H9 (cell line): ENCODE measurements at regions not wholly inside any gene's neighbourhood (a gene's known extent, or its start where the extent isn't known, plus 50 kb on each side); places are given as distances from the start of the nearest gene placed in this dataset.

ENCODE experiments used
- DNase-seq: peaks from one replicate; pipeline ENCODE4 v3.0.0-alpha.2; 2017
- H2AFZ ChIP-seq: one replicate; pipeline ENCODE4 v1.6.1; 2013; ENCODE audit warnings: mild to moderate bottlenecking, low read length, control low read depth, moderate library complexity
- H2AK5ac ChIP-seq: 2 replicates; pipeline ENCODE4 v1.6.1; 2013; ENCODE audit warnings: low read length, control low read depth, mixed read lengths; ENCODE audit not compliant: insufficient read length
- H2BK120ac ChIP-seq: one replicate; pipeline ENCODE4 v1.6.1; 2013; ENCODE audit warnings: low read depth, mild to moderate bottlenecking, low read length, control low read depth, inconsistent platforms; ENCODE audit not compliant: poor library complexity, severe bottlenecking
- H2BK12ac ChIP-seq: 2 replicates; pipeline ENCODE4 v1.6.1; 2013; ENCODE audit warnings: low read length, control low read depth, mixed read lengths, low read depth; ENCODE audit not compliant: insufficient read length
- H2BK15ac ChIP-seq: 2 replicates; pipeline ENCODE4 v1.6.1; 2013; ENCODE audit warnings: low read depth, low read length, control low read depth
- H2BK20ac ChIP-seq: one replicate; pipeline ENCODE4 v1.6.1; 2013; ENCODE audit warnings: low read depth, mild to moderate bottlenecking, low read length, control low read depth, inconsistent platforms; ENCODE audit not compliant: poor library complexity, severe bottlenecking
- H2BK5ac ChIP-seq: 2 replicates; pipeline ENCODE4 v1.6.1; 2013; ENCODE audit warnings: low read length, control low read depth, mixed read lengths; ENCODE audit not compliant: insufficient read length
- H3K14ac ChIP-seq: 2 replicates; pipeline ENCODE4 v1.6.1; 2013; ENCODE audit warnings: low read length, control low read depth; ENCODE audit not compliant: insufficient read depth
- H3K18ac ChIP-seq: 2 replicates; pipeline ENCODE4 v1.6.1; 2013; ENCODE audit warnings: low read depth, mild to moderate bottlenecking, mixed read lengths, low read length, control low read depth; ENCODE audit not compliant: insufficient read length
- H3K23ac ChIP-seq: 2 replicates; pipeline ENCODE4 v1.6.1; 2013; ENCODE audit warnings: low read length, control low read depth, mixed read lengths, low read depth; ENCODE audit not compliant: insufficient read length
- H3K23me2 ChIP-seq: 2 replicates; pipeline ENCODE4 v1.6.1; 2013; ENCODE audit warnings: low read depth, mild to moderate bottlenecking, mixed read lengths, low read length, control low read depth; ENCODE audit not compliant: insufficient read length, poor library complexity, severe bottlenecking
- H3K27ac ChIP-seq: 2 replicates; pipeline ENCODE4 v1.5.1; 2013; ENCODE audit warnings: low read length, control low read depth, mixed read lengths, low read depth; ENCODE audit not compliant: insufficient read length
- H3K27me3 ChIP-seq: 2 replicates; pipeline ENCODE4 v1.6.1; 2013; ENCODE audit warnings: low read length, control low read depth, inconsistent platforms; ENCODE audit not compliant: insufficient read depth
- H3K4ac ChIP-seq: 2 replicates; pipeline ENCODE4 v1.6.1; 2013; ENCODE audit warnings: low read depth, mild to moderate bottlenecking, control low read depth, inconsistent platforms, low read length, moderate library complexity
- H3K4me1 ChIP-seq: 2 replicates; pipeline ENCODE4 v1.6.1; 2013; ENCODE audit warnings: low read length, control low read depth, inconsistent platforms; ENCODE audit not compliant: insufficient read depth
- H3K4me2 ChIP-seq: 2 replicates; pipeline ENCODE4 v1.6.1; 2013; ENCODE audit warnings: low read length, control low read depth, mixed read lengths; ENCODE audit not compliant: insufficient read length, insufficient read depth
- H3K56ac ChIP-seq: 2 replicates; pipeline ENCODE4 v1.6.1; 2013; ENCODE audit warnings: low read depth, mild to moderate bottlenecking, mixed read lengths, low read length, control low read depth; ENCODE audit not compliant: insufficient read length
- H3K79me1 ChIP-seq: 2 replicates; pipeline ENCODE4 v1.6.1; 2013; ENCODE audit warnings: low read depth, mild to moderate bottlenecking, moderate library complexity, low read length, control low read depth, inconsistent platforms; ENCODE audit not compliant: insufficient read depth, poor library complexity, severe bottlenecking
- H3K79me2 ChIP-seq: 2 replicates; pipeline ENCODE4 v1.6.1; 2013; ENCODE audit warnings: low read length, control low read depth, inconsistent platforms; ENCODE audit not compliant: insufficient read depth
- H3K9ac ChIP-seq: 2 replicates; pipeline ENCODE4 v1.6.1; 2013; ENCODE audit warnings: low read length, control low read depth, mixed read lengths; ENCODE audit not compliant: insufficient read length; ENCODE audit errors: extremely low read depth
- H3K9me3 ChIP-seq: one replicate; pipeline ENCODE4 v1.6.1; 2013; ENCODE audit warnings: low read depth, low read length, inconsistent platforms; ENCODE audit not compliant: control insufficient read depth
- H3T11ph ChIP-seq: one replicate; pipeline ENCODE4 v1.6.1; 2013; ENCODE audit warnings: mild to moderate bottlenecking, low read length, control low read depth, inconsistent platforms
- H4K20me1 ChIP-seq: one replicate; pipeline ENCODE4 v1.6.1; 2013; ENCODE audit not compliant: control insufficient read depth, insufficient read length, insufficient read depth
- H4K5ac ChIP-seq: 2 replicates; pipeline ENCODE4 v1.6.1; 2013; ENCODE audit warnings: low read depth, mild to moderate bottlenecking, mixed read lengths, low read length, control low read depth; ENCODE audit not compliant: insufficient read length
- H4K8ac ChIP-seq: replicated peaks from 2 replicates; pipeline ENCODE4 v1.6.1; 2013; ENCODE audit warnings: low read length, control low read depth, mixed read lengths, low read depth; ENCODE audit not compliant: insufficient read length
- H4K91ac ChIP-seq: 2 replicates; pipeline ENCODE4 v1.6.1; 2013; ENCODE audit warnings: low read depth, mild to moderate bottlenecking, moderate library complexity, mixed read lengths, low read length, control low read depth; ENCODE audit not compliant: insufficient read length
- H3K27ac Mint-ChIP-seq, 3 experiments: 2 replicates in 2 of 3; 3 replicates in 1 of 3; pipeline ENCODE4 v1.8.0; 2020 to 2021; ENCODE audit warnings: mixed read lengths in 3 of 3, mild to moderate bottlenecking in 1 of 3, moderate library complexity in 1 of 3
- H3K27me3 Mint-ChIP-seq: 2 replicates; pipeline ENCODE4 v1.8.0; 2021; ENCODE audit warnings: low read depth, mild to moderate bottlenecking, moderate library complexity, mixed read lengths
- H3K36me3 Mint-ChIP-seq, 3 experiments: 2 replicates in 2 of 3; 3 replicates in 1 of 3; pipeline ENCODE4 v1.8.0; 2020 to 2021; ENCODE audit warnings: low read depth in 3 of 3, mixed read lengths in 3 of 3; ENCODE audit not compliant: insufficient read depth in 1 of 3
- H3K4me1 Mint-ChIP-seq, 2 experiments: 2 replicates each; pipeline ENCODE4 v1.8.0; 2020; ENCODE audit warnings: mixed read lengths in 2 of 2
- H3K4me3 Mint-ChIP-seq, 2 experiments: 2 replicates in 1 of 2; 3 replicates in 1 of 2; pipeline ENCODE4 v1.8.0; 2020 to 2021; ENCODE audit warnings: mild to moderate bottlenecking in 2 of 2, mixed read lengths in 2 of 2, moderate library complexity in 1 of 2
- H3K9me3 Mint-ChIP-seq, 2 experiments: 2 replicates in 1 of 2; 3 replicates in 1 of 2; pipeline ENCODE4 v1.8.0; 2020; ENCODE audit warnings: mild to moderate bottlenecking in 2 of 2, mixed read lengths in 2 of 2, moderate library complexity in 1 of 2
- CTCF ChIP-seq: fragments of 200-600 bp; sonication (generic); conservative IDR thresholded peaks from 3 replicates; pipeline ENCODE4 v1.8.0; 2021; ENCODE audit warnings: antibody characterized with exemption, mild to moderate bottlenecking
- WGBS: extraction: QIAGEN DNeasy Blood & Tissue Kit; methylation state at CpG from one replicate; pipeline ENCODE4 v1.1.7; 2013; ENCODE audit warnings: missing lambda C conversion rate, low lambda C conversion rate, mixed read lengths; ENCODE audit not compliant: insufficient read length; ENCODE audit errors: extremely low coverage; 5-methylcytosine and 5-hydroxymethylcytosine counted together

GRCh38 chr20:10946124-10946880, 272.5 kb upstream of the JAG1 start:
- Histone ChIP-seq H3K9ac (no peak overlapping the region), H4K20me1 (no peaks in the 10 kb centered on the region), H3K27me3 (no peaks in the 10 kb centered on the region), H3K79me2 (no peaks in the 10 kb centered on the region), H2BK120ac (no peak overlapping the region), H3K23me2 (no peaks in the 10 kb centered on the region), H3K23ac (no peak overlapping the region), H2BK12ac (no peak overlapping the region), H4K91ac (no peak overlapping the region), H2AK5ac (no peak overlapping the region), H3K18ac (no peak overlapping the region), H3K4me2 (no peak overlapping the region), H3K9me3 (no peaks in the 10 kb centered on the region), H2BK20ac (no peak overlapping the region), H4K5ac (no peak overlapping the region), H4K8ac (no peak overlapping the region), H3K79me1 (no peaks in the 10 kb centered on the region), H3K4me1 (no peaks in the 10 kb centered on the region), H3T11ph (no peak overlapping the region), H2BK15ac (no peak overlapping the region), H3K4ac (no peak overlapping the region), H3K56ac (no peak overlapping the region), H2AFZ (no peak overlapping the region), H3K27ac (no peak overlapping the region), H2BK5ac (no peak overlapping the region), H3K14ac (no peak overlapping the region)
- no peak for TF ChIP-seq CTCF
- Mint-ChIP-seq H3K9me3 (no peaks in the 10 kb centered on the region), H3K4me3 (no peak overlapping the region), H3K4me1 (peaks cover 4 to 15% of the 10 kb centered on the region in 2 experiments; a peak in 2 of 4 replicates), H3K27me3 (no peaks in the 10 kb centered on the region), H3K36me3 (no peaks in the 10 kb centered on the region), H3K27ac (no peak overlapping the region)
- WGBS, result no CpG with 5 or more reads among the region's 2 CpGs
- no peak for DNase-seq
